GM23248 (cell line): ENCODE measurements at regions not wholly inside any gene's neighbourhood (a gene's known extent, or its start where the extent isn't known, plus 50 kb on each side); places are given as distances from the start of the nearest gene placed in this dataset.

Experiments
- DNase-seq: peaks from one replicate; pipeline ENCODE4 v3.0.0-alpha.2; 2015
- H2AFZ ChIP-seq: fragments of 200-600 bp; sonication (generic); 2 replicates; pipeline ENCODE4 v1.6.1; 2016; ENCODE audit warnings: antibody characterized with exemption
- H3F3A ChIP-seq: fragments of 200-600 bp; sonication (generic); 2 replicates; pipeline ENCODE4 v1.6.1; 2016; ENCODE audit warnings: mild to moderate bottlenecking, antibody characterized with exemption, mixed run types; ENCODE audit not compliant: insufficient read depth
- H3K27ac ChIP-seq: fragments of 200-600 bp; sonication (generic); 2 replicates; pipeline ENCODE4 v1.5.1; 2016; ENCODE audit warnings: mild to moderate bottlenecking
- H3K27me3 ChIP-seq: fragments of 200-600 bp; sonication (generic); replicated peaks from 2 replicates; pipeline ENCODE4 v1.6.1; 2016; ENCODE audit warnings: mild to moderate bottlenecking; ENCODE audit not compliant: insufficient read depth
- H3K36me3 ChIP-seq: fragments of 200-600 bp; sonication (generic); 2 replicates; pipeline ENCODE4 v1.6.1; 2016; ENCODE audit warnings: low read depth, mild to moderate bottlenecking
- H3K4me1 ChIP-seq: fragments of 200-600 bp; sonication (generic); 2 replicates; pipeline ENCODE4 v1.6.1; 2016; ENCODE audit warnings: mild to moderate bottlenecking; ENCODE audit not compliant: insufficient read depth
- H3K4me2 ChIP-seq: fragments of 200-600 bp; sonication (generic); one replicate; pipeline ENCODE4 v1.6.1; 2016; ENCODE audit warnings: mild to moderate bottlenecking; ENCODE audit not compliant: unreplicated experiment
- H3K4me3 ChIP-seq: fragments of 200-600 bp; sonication (generic); 2 replicates; pipeline ENCODE4 v1.5.1; 2016; ENCODE audit warnings: mild to moderate bottlenecking
- H3K79me2 ChIP-seq: fragments of 200-600 bp; sonication (generic); 2 replicates; pipeline ENCODE4 v1.6.1; 2016; ENCODE audit warnings: mild to moderate bottlenecking; ENCODE audit not compliant: insufficient read depth
- H3K9ac ChIP-seq: fragments of 200-600 bp; sonication (generic); 2 replicates; pipeline ENCODE4 v1.6.1; 2016; ENCODE audit warnings: mild to moderate bottlenecking
- H3K9me2 ChIP-seq: fragments of 200-600 bp; sonication (generic); 2 replicates; pipeline ENCODE4 v1.6.1; 2016; ENCODE audit warnings: mixed run types, mild to moderate bottlenecking, moderate library complexity; ENCODE audit not compliant: insufficient read depth
- H3K9me3 ChIP-seq: fragments of 200-600 bp; sonication (generic); one replicate; pipeline ENCODE4 v1.6.1; 2017; ENCODE audit warnings: low read depth
- H4K20me1 ChIP-seq: fragments of 200-600 bp; sonication (generic); 2 replicates; pipeline ENCODE4 v1.6.0; 2016; ENCODE audit not compliant: insufficient read depth
- EZH2 ChIP-seq: fragments of 200-600 bp; sonication (generic); IDR thresholded peaks from 2 replicates; pipeline ENCODE4 v1.6.1; 2018; ENCODE audit warnings: antibody characterized with exemption, mild to moderate bottlenecking; ENCODE audit not compliant: insufficient read depth, poor library complexity, severe bottlenecking
- EZH2phosphoT487 ChIP-seq: fragments of 200-600 bp; sonication (generic); IDR thresholded peaks from 2 replicates; pipeline ENCODE4 v1.6.1; 2018; ENCODE audit warnings: antibody characterized with exemption, moderate library complexity, mild to moderate bottlenecking, low read depth; ENCODE audit not compliant: insufficient read depth
- WGBS, 2 experiments: methylation state at CpG; one replicate each; pipeline ENCODE4 v1.1.6; 2015 to 2017; ENCODE audit warnings: low lambda C conversion rate in 2 of 2, low coverage in 1 of 2; ENCODE audit errors: missing lambda C conversion rate in 2 of 2; 5-methylcytosine and 5-hydroxymethylcytosine counted together
- in situ Hi-C: fragments of 300-500 bp; cut with MboI; formaldehyde crosslinking; loops from 2 replicates; pipeline ENCODE4 v1.15.0; 2020

DNA sequence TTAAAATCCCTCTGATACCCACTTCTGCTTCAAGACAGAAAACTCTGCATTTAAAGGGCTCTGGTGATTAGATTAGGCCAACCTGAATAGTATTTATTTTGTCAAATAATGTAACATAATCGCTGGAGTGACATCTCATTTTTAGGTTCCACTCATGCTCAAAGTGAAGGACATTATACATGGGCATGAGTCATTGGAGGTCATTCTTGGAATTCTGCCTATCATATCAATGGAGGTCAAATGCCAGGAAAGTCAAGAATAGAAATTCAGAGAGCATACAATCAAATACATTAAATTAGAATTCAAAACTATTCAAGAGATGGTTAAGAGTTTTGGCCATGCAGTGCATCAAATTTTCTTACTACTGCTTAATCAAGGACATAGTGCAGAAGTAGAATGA, 50.8 kb upstream of the PRSS1 start:
- Histone ChIP-seq H4K20me1 (no peaks in the 10 kb centered on the region), H3K9me2 (no peaks in the 10 kb centered on the region), H3K4me1 (no peaks in the 10 kb centered on the region), H3K27ac (no peak overlapping the region), H3K9ac (no peak overlapping the region), H3K4me2 (no peak overlapping the region), H3K9me3 (no peaks in the 10 kb centered on the region), H3K36me3 (no peaks in the 10 kb centered on the region), H3K79me2 (no peaks in the 10 kb centered on the region), H3K27me3 (peaks cover 9% of the 10 kb centered on the region), H3F3A (no peaks in the 10 kb centered on the region), H3K4me3 (no peak overlapping the region), H2AFZ (no peak overlapping the region)
- TF ChIP-seq EZH2 (no peak), EZH2phosphoT487 (no peak)
- in situ Hi-C loops, result no loop called here
- WGBS, 2 experiments, result 86 to 88% methylated on average over 1 of the region's 1 CpG
- DNase-seq, result no peak

DNA sequence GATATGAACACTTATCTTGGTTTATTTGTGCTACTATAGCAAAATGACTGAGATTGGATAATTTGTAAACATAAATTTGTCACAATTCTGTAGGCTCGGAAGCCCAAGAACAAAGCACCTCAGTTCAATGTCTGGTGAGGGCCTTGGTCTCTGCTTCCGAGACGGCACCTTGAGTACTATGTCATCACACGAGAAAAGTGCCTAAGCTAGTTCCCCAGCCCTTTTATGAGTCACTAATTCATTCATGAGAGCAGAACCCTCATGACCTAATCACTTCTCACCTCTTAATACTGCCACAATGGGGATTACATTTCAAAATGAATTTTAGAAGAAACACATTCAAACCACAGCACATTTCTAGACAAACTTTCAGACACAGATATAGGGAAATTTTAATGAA, 52.0 kb upstream of the PRSS1 start:
- Histone ChIP-seq H3K4me3 (no peak overlapping the region), H3K36me3 (no peaks in the 10 kb centered on the region), H3K79me2 (no peaks in the 10 kb centered on the region), H3F3A (no peaks in the 10 kb centered on the region), H3K27ac (no peak overlapping the region), H3K4me1 (no peaks in the 10 kb centered on the region), H3K9me3 (no peaks in the 10 kb centered on the region), H2AFZ (no peak overlapping the region), H3K4me2 (no peak overlapping the region), H3K9me2 (no peaks in the 10 kb centered on the region), H4K20me1 (no peaks in the 10 kb centered on the region), H3K27me3 (peaks cover 10% of the 10 kb centered on the region), H3K9ac (no peak overlapping the region)
- TF ChIP-seq EZH2, result no peak
- no peak for TF ChIP-seq EZH2phosphoT487
- in situ Hi-C loops, result no loop called here
- WGBS, 2 experiments, result 14 to 16% methylated on average over 4 of the region's 4 CpGs
- no peak for DNase-seq

DNA sequence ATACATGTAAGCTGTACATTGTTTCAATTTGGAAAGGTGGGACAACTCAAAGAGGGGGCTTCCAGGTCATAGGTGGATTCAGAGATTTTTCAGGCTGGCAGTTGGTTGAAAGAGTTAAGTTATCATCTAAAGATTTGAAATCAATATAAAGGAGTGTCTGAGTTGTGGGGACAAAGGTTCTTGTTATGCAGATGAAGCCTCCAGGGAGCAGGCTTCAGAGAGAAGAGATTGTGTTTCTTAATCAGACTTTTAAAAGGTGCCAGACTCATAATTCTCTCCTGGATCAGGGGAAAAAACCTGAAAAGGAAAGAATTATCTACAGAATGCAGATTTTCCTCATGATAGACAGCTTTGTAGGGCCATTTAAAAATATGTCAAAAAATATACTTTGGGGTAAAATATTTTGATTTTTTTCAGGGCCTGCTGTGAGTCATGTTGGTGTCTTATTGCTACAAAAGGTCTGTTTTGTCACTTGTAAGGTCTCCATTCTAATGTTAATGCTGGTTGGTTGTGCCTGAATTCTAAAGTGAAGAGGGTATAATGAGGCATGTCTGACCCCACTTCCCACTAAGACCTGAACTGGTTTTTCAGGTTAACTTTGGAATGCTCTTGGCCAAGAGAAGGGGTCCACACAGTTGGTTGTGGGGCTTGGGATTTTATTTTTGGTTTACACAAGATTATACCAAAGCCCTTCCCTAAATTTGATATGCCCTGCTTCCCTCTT, 52.7 kb upstream of the PRSS1 start:
- Histone ChIP-seq H3K9me3 (no peaks in the 10 kb centered on the region), H3K27me3 (peaks cover 10% of the 10 kb centered on the region), H3K4me1 (no peaks in the 10 kb centered on the region), H3K27ac (no peak overlapping the region), H3K79me2 (no peaks in the 10 kb centered on the region), H3F3A (no peaks in the 10 kb centered on the region), H2AFZ (no peak overlapping the region), H4K20me1 (no peaks in the 10 kb centered on the region), H3K4me3 (no peak overlapping the region), H3K9me2 (no peaks in the 10 kb centered on the region), H3K9ac (no peak overlapping the region), H3K36me3 (no peaks in the 10 kb centered on the region), H3K4me2 (no peak overlapping the region)
- TF ChIP-seq EZH2, result no peak
- no peak for TF ChIP-seq EZH2phosphoT487
- in situ Hi-C loops, result no loop called here
- no peak for DNase-seq

DNA sequence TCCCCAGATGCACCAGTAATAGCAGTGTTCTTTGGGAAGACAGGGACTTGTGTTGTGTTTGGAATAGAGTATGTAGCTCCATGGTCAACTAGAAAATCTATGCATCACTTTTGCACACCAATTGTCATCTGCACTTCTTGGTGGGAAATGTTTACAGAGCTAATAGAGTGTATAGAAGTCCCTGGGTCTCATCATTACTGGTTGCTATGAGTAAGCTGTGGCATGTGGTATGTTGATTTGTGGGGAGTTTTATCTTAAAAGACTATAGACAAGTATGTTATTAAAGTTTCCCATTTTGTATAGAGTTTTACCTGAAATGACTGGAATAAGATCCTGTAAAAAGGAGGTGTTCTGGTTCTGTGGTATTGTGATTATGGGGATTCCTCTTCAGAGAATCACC, 55.4 kb upstream of the PRSS1 start:
- Histone ChIP-seq H3F3A (no peaks in the 10 kb centered on the region), H3K9me3 (no peaks in the 10 kb centered on the region), H4K20me1 (no peaks in the 10 kb centered on the region), H3K9ac (no peak overlapping the region), H2AFZ (no peak overlapping the region), H3K27me3 (peaks cover 10% of the 10 kb centered on the region), H3K9me2 (no peaks in the 10 kb centered on the region), H3K27ac (no peak overlapping the region), H3K4me1 (no peaks in the 10 kb centered on the region), H3K36me3 (no peaks in the 10 kb centered on the region), H3K79me2 (no peaks in the 10 kb centered on the region), H3K4me2 (no peak overlapping the region), H3K4me3 (no peak overlapping the region)
- in situ Hi-C loops, result no loop called here
- DNase-seq, result no peak
- TF ChIP-seq EZH2 (no peak), EZH2phosphoT487 (no peak)
